ENCODE measurements at regions not wholly inside any gene's neighbourhood (a gene's known extent, or its start where the extent isn't known, plus 50 kb on each side); places are given as distances from the start of the nearest gene placed in this dataset.

DNA sequence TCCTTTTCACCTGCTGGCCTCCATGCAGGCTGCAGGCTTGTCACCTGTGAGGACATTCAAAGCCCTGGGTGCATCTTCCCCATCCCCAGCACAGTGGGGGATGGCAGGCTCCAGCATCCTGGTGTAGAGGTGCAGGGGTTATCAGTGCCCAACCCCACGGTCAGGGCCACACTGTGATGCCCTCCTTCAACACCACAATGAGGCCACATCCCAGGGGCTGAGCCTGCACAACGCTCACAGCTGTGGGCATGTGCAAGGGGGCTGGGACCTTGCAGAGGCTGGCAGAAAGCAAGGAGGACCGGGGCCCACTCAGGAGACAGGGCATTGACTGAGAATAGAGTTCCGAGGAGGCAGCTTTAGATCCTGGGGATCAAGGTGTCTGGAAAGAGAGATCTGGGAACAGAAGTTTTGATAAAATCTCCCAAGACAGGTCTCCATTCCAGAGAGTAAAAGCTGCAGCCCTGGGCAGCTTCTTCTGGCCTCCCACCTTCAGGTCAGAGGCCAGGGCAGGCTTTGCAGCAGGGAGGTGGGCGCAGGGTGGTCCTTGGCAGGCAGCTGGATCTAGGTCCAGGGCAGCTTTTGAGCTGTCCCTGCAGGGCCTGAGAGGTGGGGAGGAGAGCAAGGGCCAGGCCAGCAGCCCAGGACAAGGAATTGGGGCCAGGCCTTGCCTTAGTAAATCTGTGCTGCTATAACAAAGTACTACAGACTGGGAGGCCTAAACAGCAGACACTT lies 250.8 kb upstream of the B3GAT1 start:
- TF ChIP-seq, protein P1, sequence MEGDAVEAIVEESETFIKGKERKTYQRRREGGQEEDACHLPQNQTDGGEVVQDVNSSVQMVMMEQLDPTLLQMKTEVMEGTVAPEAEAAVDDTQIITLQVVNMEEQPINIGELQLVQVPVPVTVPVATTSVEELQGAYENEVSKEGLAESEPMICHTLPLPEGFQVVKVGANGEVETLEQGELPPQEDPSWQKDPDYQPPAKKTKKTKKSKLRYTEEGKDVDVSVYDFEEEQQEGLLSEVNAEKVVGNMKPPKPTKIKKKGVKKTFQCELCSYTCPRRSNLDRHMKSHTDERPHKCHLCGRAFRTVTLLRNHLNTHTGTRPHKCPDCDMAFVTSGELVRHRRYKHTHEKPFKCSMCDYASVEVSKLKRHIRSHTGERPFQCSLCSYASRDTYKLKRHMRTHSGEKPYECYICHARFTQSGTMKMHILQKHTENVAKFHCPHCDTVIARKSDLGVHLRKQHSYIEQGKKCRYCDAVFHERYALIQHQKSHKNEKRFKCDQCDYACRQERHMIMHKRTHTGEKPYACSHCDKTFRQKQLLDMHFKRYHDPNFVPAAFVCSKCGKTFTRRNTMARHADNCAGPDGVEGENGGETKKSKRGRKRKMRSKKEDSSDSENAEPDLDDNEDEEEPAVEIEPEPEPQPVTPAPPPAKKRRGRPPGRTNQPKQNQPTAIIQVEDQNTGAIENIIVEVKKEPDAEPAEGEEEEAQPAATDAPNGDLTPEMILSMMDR (IDR thresholded peaks at IDR 0.05): no peak
- TF ChIP-seq POLR2A (IDR thresholded peaks at IDR 0.05): no peak

Measured in heart left ventricle (tissue), 13 donors.